ENCODE measurements at regions not wholly inside any gene's neighbourhood (a gene's known extent, or its start where the extent isn't known, plus 50 kb on each side); places are given as distances from the start of the nearest gene placed in this dataset.

DNA sequence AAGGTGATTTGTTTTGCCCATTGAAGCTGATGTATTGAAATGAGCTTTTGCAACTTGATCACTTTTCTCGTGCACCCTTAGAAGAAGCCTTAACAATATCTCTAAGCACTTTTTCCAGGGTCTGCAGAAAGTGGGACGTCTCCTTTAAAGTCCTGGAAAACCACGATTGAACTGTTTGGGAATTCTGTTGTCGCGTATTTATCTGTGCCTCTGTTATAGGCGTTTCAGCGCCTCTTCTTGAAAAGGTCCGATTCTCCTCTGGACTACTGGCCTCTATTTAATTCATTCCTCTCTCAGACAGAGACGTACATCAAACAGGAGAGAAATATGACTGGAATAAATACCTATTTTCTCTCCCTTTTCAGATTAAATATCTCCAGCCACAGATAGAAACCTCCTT is 262.4 kb upstream of the PSMD7 start:
- TF ChIP-seq, protein P1, sequence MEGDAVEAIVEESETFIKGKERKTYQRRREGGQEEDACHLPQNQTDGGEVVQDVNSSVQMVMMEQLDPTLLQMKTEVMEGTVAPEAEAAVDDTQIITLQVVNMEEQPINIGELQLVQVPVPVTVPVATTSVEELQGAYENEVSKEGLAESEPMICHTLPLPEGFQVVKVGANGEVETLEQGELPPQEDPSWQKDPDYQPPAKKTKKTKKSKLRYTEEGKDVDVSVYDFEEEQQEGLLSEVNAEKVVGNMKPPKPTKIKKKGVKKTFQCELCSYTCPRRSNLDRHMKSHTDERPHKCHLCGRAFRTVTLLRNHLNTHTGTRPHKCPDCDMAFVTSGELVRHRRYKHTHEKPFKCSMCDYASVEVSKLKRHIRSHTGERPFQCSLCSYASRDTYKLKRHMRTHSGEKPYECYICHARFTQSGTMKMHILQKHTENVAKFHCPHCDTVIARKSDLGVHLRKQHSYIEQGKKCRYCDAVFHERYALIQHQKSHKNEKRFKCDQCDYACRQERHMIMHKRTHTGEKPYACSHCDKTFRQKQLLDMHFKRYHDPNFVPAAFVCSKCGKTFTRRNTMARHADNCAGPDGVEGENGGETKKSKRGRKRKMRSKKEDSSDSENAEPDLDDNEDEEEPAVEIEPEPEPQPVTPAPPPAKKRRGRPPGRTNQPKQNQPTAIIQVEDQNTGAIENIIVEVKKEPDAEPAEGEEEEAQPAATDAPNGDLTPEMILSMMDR (IDR thresholded peaks at IDR 0.05; ENCODE audit: low read depth, low read length): no peak
- no peak for TF ChIP-seq EZH2phosphoT487 (IDR thresholded peaks at IDR 0.05; ENCODE audit: low read depth)
